Large intestine (tissue), 3 donors: ENCODE measurements at regions not wholly inside any gene's neighbourhood (a gene's known extent, or its start where the extent isn't known, plus 50 kb on each side); places are given as distances from the start of the nearest gene placed in this dataset.

Experiments
- DNase-seq, 2 donors: peaks; one replicate each; pipeline versions ENCODE4 v3.0.0 to v3.0.0-alpha.2; 2013
- H3K27ac ChIP-seq: one replicate; pipeline ENCODE4 v1.5.1; 2013; ENCODE audit warnings: low read length
- H3K27me3 ChIP-seq: 2 replicates; pipeline ENCODE4 v1.6.1; 2013; ENCODE audit warnings: low read length; ENCODE audit not compliant: control insufficient read depth, insufficient read depth
- H3K36me3 ChIP-seq: 2 replicates; pipeline ENCODE4 v1.6.1; 2013; ENCODE audit warnings: low read length; ENCODE audit not compliant: control insufficient read depth, insufficient read depth
- H3K4me1 ChIP-seq: one replicate; pipeline ENCODE4 v1.6.1; 2013; ENCODE audit warnings: low read length; ENCODE audit not compliant: control insufficient read depth, insufficient read depth
- H3K4me3 ChIP-seq: one replicate; pipeline ENCODE4 v1.5.1; 2013; ENCODE audit warnings: low read length
- H3K9me3 ChIP-seq: one replicate; pipeline ENCODE4 v1.6.1; 2013; ENCODE audit warnings: mild to moderate bottlenecking, low read depth, low read length, moderate library complexity; ENCODE audit not compliant: control insufficient read depth
- WGBS: methylation state at CpG from one replicate; pipeline ENCODE4 v1.1.5; 2013; ENCODE audit warnings: low lambda C conversion rate; ENCODE audit not compliant: insufficient coverage; 5-methylcytosine and 5-hydroxymethylcytosine counted together

GRCh38 chr2:199631129-199631528 lies 173.4 kb upstream of the SATB2 start:
- Histone ChIP-seq H3K36me3 (no peaks in the 10 kb centered on the region), H3K4me3 (no peak overlapping the region), H3K9me3 (no peaks in the 10 kb centered on the region), H3K27ac (no peak overlapping the region), H3K4me1 (no peaks in the 10 kb centered on the region), H3K27me3 (peaks cover 5% of the 10 kb centered on the region)
- WGBS = 100% methylated on average over 1 of the region's 4 CpGs
- no peak for DNase-seq

GRCh38 chr2:199629301-199629700 lies 171.6 kb upstream of the SATB2 start:
- no peaks in the 10 kb centered on the region for H3K9me3 ChIP-seq
- no peaks in the 10 kb centered on the region for H3K36me3 ChIP-seq
- H3K27ac ChIP-seq = no peak overlapping the region
- H3K4me3 ChIP-seq = no peak overlapping the region
- no peaks in the 10 kb centered on the region for H3K4me1 ChIP-seq
- peaks cover 5% of the 10 kb centered on the region for H3K27me3 ChIP-seq
- no peak for DNase-seq

GRCh38 chr2:199627417-199627816 lies 169.7 kb upstream of the SATB2 start:
- DNase-seq = no peak
- Histone ChIP-seq H3K4me3 (no peak overlapping the region), H3K27ac (no peak overlapping the region), H3K36me3 (no peaks in the 10 kb centered on the region), H3K9me3 (no peaks in the 10 kb centered on the region), H3K4me1 (no peaks in the 10 kb centered on the region), H3K27me3 (peaks cover 5% of the 10 kb centered on the region)
- WGBS = 80% methylated on average over 1 of the region's 3 CpGs

- DNase-seq = no peak
- Histone ChIP-seq H3K9me3 (no peaks in the 10 kb centered on the region), H3K27ac (no peak overlapping the region), H3K27me3 (peaks cover 5% of the 10 kb centered on the region), H3K36me3 (no peaks in the 10 kb centered on the region), H3K4me1 (no peaks in the 10 kb centered on the region), H3K4me3 (no peak overlapping the region)
- no CpG with 5 or more reads among the region's 1 CpG for WGBS
These were observed 167.2 kb upstream of the SATB2 start for GRCh38 chr2:199624958-199625357.

GRCh38 chr2:199612509-199613130 lies 154.9 kb upstream of the SATB2 start:
- no peaks in the 10 kb centered on the region for H3K36me3 ChIP-seq
- 60% methylated on average over 1 of the region's 4 CpGs for WGBS
- no peak overlapping the region for H3K27ac ChIP-seq
- no peaks in the 10 kb centered on the region for H3K9me3 ChIP-seq
- H3K4me3 ChIP-seq = no peak overlapping the region
- H3K27me3 ChIP-seq = no peaks in the 10 kb centered on the region
- H3K4me1 ChIP-seq = no peaks in the 10 kb centered on the region
- no peak for DNase-seq

GRCh38 chr2:199607914-199608313 lies 150.2 kb upstream of the SATB2 start:
- H3K27me3 ChIP-seq = peaks cover 9% of the 10 kb centered on the region
- no peaks in the 10 kb centered on the region for H3K9me3 ChIP-seq
- H3K27ac ChIP-seq = no peak overlapping the region
- no peak overlapping the region for H3K4me3 ChIP-seq
- 100% methylated on average over 2 of the region's 3 CpGs for WGBS
- no peaks in the 10 kb centered on the region for H3K4me1 ChIP-seq
- no peak for DNase-seq
- H3K36me3 ChIP-seq = no peaks in the 10 kb centered on the region

GRCh38 chr2:199606193-199606780 lies 148.5 kb upstream of the SATB2 start:
- 75% methylated on average over 2 of the region's 4 CpGs for WGBS
- Histone ChIP-seq H3K36me3 (no peaks in the 10 kb centered on the region), H3K27ac (no peak overlapping the region), H3K9me3 (no peaks in the 10 kb centered on the region), H3K27me3 (peaks cover 12% of the 10 kb centered on the region), H3K4me3 (no peak overlapping the region), H3K4me1 (no peaks in the 10 kb centered on the region)
- no peak for DNase-seq

- no CpG with 5 or more reads among the region's 39 CpGs for WGBS
- DNase-seq = peak in 1 of 2 donors; percentile 31
These were observed 146.1 kb upstream of the SATB2 start for GRCh38 chr2:199603721-199604291.

GRCh38 chr2:199602896-199603717 lies 145.4 kb upstream of the SATB2 start:
- Histone ChIP-seq H3K4me3 (no peak overlapping the region), H3K27me3 (peaks cover 12% of the 10 kb centered on the region), H3K27ac (no peak overlapping the region), H3K9me3 (no peaks in the 10 kb centered on the region), H3K4me1 (no peaks in the 10 kb centered on the region), H3K36me3 (no peaks in the 10 kb centered on the region)
- WGBS = 93% methylated on average over 3 of the region's 15 CpGs
- DNase-seq = no peak

More at GRCh38 chr2:199603721-199604291, 146.1 kb upstream of the SATB2 start:
- Histone ChIP-seq H3K36me3 (no peaks in the 10 kb centered on the region), H3K4me3 (no peak overlapping the region), H3K9me3 (no peaks in the 10 kb centered on the region), H3K4me1 (no peaks in the 10 kb centered on the region), H3K27ac (no peak overlapping the region), H3K27me3 (peaks cover 12% of the 10 kb centered on the region)

- Histone ChIP-seq H3K4me1 (no peaks in the 10 kb centered on the region), H3K27me3 (peaks cover 12% of the 10 kb centered on the region), H3K4me3 (no peak overlapping the region), H3K9me3 (no peaks in the 10 kb centered on the region), H3K36me3 (no peaks in the 10 kb centered on the region), H3K27ac (no peak overlapping the region)
- WGBS = 80% methylated on average over 3 of the region's 6 CpGs
- no peak for DNase-seq
These were observed 144.6 kb upstream of the SATB2 start for GRCh38 chr2:199602271-199602895.
